ENCODE measurements at regions not wholly inside any gene's neighbourhood (a gene's known extent, or its start where the extent isn't known, plus 50 kb on each side); places are given as distances from the start of the nearest gene placed in this dataset.
A peak's percentile ranks its signal among the peaks of the same experiment; 100 is the strongest.

DNA sequence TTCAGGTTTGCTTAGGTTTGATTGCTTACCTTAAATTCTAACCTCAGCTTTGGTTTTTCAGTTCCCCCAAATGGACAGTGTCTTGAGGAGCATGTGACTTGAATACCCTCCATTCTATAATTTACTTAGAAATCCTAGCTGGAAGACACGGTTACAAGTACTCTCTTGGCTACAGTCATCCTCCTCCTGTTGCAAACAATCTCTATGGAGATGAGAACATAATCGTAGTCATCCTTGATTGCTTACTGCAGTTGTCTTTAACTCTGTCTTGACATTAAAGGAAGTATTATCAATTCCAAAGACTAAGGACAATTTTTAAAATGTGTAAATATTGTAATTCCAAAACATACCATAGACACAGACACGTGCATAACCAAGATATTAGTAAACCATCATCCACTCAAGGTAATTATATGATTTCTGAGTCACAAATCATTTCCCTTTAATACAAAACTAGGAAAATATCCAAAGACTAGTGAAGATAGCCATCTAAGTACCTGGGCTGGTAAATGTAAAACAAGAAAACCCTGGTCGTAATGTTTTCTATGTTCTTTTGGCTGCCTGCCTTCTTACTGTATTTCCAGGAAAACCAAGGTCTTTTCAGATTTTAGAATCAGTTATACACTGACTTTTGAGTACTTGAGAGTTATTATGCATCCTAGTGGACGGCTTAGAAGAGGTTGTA, 149.9 kb downstream of the CHRM3 start:
- H3K4me1 ChIP-seq, result peaks cover 16% of the 10 kb centered on the region
- no peak overlapping the region for H2AFZ ChIP-seq (replicated peaks)
- no peak for DNase-seq (ENCODE audit: low spot score)
- Mint-ChIP-seq H3K4me3 (no peak overlapping the region), H3K27me3 (ENCODE audit: insufficient read depth, low read depth) (peaks cover 5% of the 10 kb centered on the region), H3K36me3 (no peaks in the 10 kb centered on the region), H3K9me3 (peaks cover 4% of the 10 kb centered on the region), H3K4me1 (peaks cover 26% of the 10 kb centered on the region), H3K27ac (no peak overlapping the region)
- no peaks in the 10 kb centered on the region for H3K9me3 ChIP-seq (ENCODE audit: low read depth)
- no peak overlapping the region for H3K4me2 ChIP-seq
- no peaks in the 10 kb centered on the region for H3K36me3 ChIP-seq
- H3F3A ChIP-seq (ENCODE audit: low read depth), result no peaks in the 10 kb centered on the region
- no peak overlapping the region for H3K27ac ChIP-seq
- H3K27me3 ChIP-seq, result peaks cover 23% of the 10 kb centered on the region
- no peaks in the 10 kb centered on the region for H3K79me2 ChIP-seq (ENCODE audit: low read depth)
- no peak overlapping the region for H3K4me3 ChIP-seq
- H3K9ac ChIP-seq, result no peak overlapping the region
- TF ChIP-seq, protein P1, sequence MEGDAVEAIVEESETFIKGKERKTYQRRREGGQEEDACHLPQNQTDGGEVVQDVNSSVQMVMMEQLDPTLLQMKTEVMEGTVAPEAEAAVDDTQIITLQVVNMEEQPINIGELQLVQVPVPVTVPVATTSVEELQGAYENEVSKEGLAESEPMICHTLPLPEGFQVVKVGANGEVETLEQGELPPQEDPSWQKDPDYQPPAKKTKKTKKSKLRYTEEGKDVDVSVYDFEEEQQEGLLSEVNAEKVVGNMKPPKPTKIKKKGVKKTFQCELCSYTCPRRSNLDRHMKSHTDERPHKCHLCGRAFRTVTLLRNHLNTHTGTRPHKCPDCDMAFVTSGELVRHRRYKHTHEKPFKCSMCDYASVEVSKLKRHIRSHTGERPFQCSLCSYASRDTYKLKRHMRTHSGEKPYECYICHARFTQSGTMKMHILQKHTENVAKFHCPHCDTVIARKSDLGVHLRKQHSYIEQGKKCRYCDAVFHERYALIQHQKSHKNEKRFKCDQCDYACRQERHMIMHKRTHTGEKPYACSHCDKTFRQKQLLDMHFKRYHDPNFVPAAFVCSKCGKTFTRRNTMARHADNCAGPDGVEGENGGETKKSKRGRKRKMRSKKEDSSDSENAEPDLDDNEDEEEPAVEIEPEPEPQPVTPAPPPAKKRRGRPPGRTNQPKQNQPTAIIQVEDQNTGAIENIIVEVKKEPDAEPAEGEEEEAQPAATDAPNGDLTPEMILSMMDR (IDR thresholded peaks at IDR 0.05), result no peak
- TF ChIP-seq EZH2 (IDR thresholded peaks at IDR 0.05) (no peak), EZH2phosphoT487 (IDR thresholded peaks at IDR 0.05) (no peak)
- peaks cover 5% of the 10 kb centered on the region for H4K20me1 ChIP-seq (ENCODE audit: low read depth)

- no peaks in the 10 kb centered on the region for H3K36me3 ChIP-seq
These were observed 151.4 kb downstream of the CHRM3 start for GRCh38 chr1:239537795-239538194.

GRCh38 chr1:239538239-239538988, 152.0 kb downstream of the CHRM3 start:
- H3K27ac Mint-ChIP-seq, result peak overlapping the region; percentile 39
- no peaks in the 10 kb centered on the region for H3K9me3 ChIP-seq (ENCODE audit: low read depth)
- no peak overlapping the region for H3K4me3 Mint-ChIP-seq
- H3K27me3 Mint-ChIP-seq (ENCODE audit: insufficient read depth, low read depth), result peaks cover 2% of the 10 kb centered on the region
- H3K4me3 ChIP-seq, result no peak overlapping the region
- H3K79me2 ChIP-seq (ENCODE audit: low read depth), result no peaks in the 10 kb centered on the region
- peaks cover 23% of the 10 kb centered on the region for H3K27me3 ChIP-seq
- peak overlapping the region; percentile 9 for H3K4me2 ChIP-seq
- no peaks in the 10 kb centered on the region for H3K36me3 Mint-ChIP-seq
- peaks cover 5% of the 10 kb centered on the region for H4K20me1 ChIP-seq (ENCODE audit: low read depth)
- H3K4me1 Mint-ChIP-seq, result peaks cover 26% of the 10 kb centered on the region
- H3F3A ChIP-seq (ENCODE audit: low read depth), result no peaks in the 10 kb centered on the region
- DNase-seq (ENCODE audit: low spot score), result peak; percentile 72
- H3K4me1 ChIP-seq, result peaks cover 16% of the 10 kb centered on the region
- TF ChIP-seq, protein P1 (IDR thresholded peaks at IDR 0.05), result no peak
- peak; percentile 47 for TF ChIP-seq EZH2phosphoT487 (IDR thresholded peaks at IDR 0.05)
- no peak for TF ChIP-seq EZH2 (IDR thresholded peaks at IDR 0.05)
- H3K9me3 Mint-ChIP-seq, result no peaks in the 10 kb centered on the region
- H3K27ac ChIP-seq, result no peak overlapping the region
- no peak overlapping the region for H3K9ac ChIP-seq
- H2AFZ ChIP-seq (replicated peaks), result no peak overlapping the region
- H3K36me3 ChIP-seq, result no peaks in the 10 kb centered on the region

More at GRCh38 chr1:239537795-239538194, 151.4 kb downstream of the CHRM3 start:
- no peaks in the 10 kb centered on the region for H3K79me2 ChIP-seq (ENCODE audit: low read depth)
- Mint-ChIP-seq H3K27ac (no peak overlapping the region), H3K9me3 (peaks cover 2% of the 10 kb centered on the region), H3K4me3 (no peak overlapping the region), H3K27me3 (ENCODE audit: insufficient read depth, low read depth) (peaks cover 5% of the 10 kb centered on the region), H3K4me1 (peaks cover 26% of the 10 kb centered on the region), H3K36me3 (no peaks in the 10 kb centered on the region)
- H3K9ac ChIP-seq, result no peak overlapping the region
- no peak overlapping the region for H2AFZ ChIP-seq (replicated peaks)
- H3K27ac ChIP-seq, result no peak overlapping the region
- H3K27me3 ChIP-seq, result peaks cover 23% of the 10 kb centered on the region
- peaks cover 5% of the 10 kb centered on the region for H4K20me1 ChIP-seq (ENCODE audit: low read depth)
- TF ChIP-seq EZH2 (IDR thresholded peaks at IDR 0.05) (no peak), EZH2phosphoT487 (IDR thresholded peaks at IDR 0.05) (no peak)
- TF ChIP-seq, protein P1 (IDR thresholded peaks at IDR 0.05), result no peak
- DNase-seq (ENCODE audit: low spot score), result no peak
- H3K4me3 ChIP-seq, result no peak overlapping the region
- peaks cover 16% of the 10 kb centered on the region for H3K4me1 ChIP-seq
- H3K4me2 ChIP-seq, result peak overlapping the region; percentile 9
- H3F3A ChIP-seq (ENCODE audit: low read depth), result no peaks in the 10 kb centered on the region
- no peaks in the 10 kb centered on the region for H3K9me3 ChIP-seq (ENCODE audit: low read depth)
